ENCODE measurements at regions not wholly inside any gene's neighbourhood (a gene's known extent, or its start where the extent isn't known, plus 50 kb on each side); places are given as distances from the start of the nearest gene placed in this dataset.

DNA sequence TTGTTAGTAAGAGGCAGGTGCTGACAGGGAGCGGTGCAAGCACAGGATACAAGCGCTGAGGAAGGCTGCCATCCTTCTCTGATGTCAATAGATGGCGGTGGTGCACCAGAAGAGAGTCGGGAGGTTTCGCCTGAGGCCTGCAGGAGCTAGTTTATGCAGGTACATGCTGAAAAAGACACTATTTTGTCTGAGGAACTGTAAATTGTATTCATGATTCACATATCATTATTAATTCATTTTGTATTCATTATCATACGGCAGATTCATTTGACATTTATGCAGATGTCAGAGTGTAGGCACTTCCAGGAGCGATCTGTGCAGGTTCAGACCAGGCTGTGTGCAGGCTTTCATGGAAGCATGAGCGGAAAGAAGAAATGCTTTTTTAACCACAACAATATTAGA, 824.0 kb downstream of the STIM2 start:
- TF ChIP-seq, protein P1, sequence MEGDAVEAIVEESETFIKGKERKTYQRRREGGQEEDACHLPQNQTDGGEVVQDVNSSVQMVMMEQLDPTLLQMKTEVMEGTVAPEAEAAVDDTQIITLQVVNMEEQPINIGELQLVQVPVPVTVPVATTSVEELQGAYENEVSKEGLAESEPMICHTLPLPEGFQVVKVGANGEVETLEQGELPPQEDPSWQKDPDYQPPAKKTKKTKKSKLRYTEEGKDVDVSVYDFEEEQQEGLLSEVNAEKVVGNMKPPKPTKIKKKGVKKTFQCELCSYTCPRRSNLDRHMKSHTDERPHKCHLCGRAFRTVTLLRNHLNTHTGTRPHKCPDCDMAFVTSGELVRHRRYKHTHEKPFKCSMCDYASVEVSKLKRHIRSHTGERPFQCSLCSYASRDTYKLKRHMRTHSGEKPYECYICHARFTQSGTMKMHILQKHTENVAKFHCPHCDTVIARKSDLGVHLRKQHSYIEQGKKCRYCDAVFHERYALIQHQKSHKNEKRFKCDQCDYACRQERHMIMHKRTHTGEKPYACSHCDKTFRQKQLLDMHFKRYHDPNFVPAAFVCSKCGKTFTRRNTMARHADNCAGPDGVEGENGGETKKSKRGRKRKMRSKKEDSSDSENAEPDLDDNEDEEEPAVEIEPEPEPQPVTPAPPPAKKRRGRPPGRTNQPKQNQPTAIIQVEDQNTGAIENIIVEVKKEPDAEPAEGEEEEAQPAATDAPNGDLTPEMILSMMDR (IDR thresholded peaks at IDR 0.05): peak in 2 of 3 donors; percentile 53 to 60
- no peak for TF ChIP-seq POLR2A (IDR thresholded peaks at IDR 0.05)
